ENCODE measurements at regions not wholly inside any gene's neighbourhood (a gene's known extent, or its start where the extent isn't known, plus 50 kb on each side); places are given as distances from the start of the nearest gene placed in this dataset.
"Not testable (repeated sequence)": the region's sequence is repeated elsewhere in the genome, so short reads cannot be mapped to it uniquely, and the experiment has no call there.

- Histone ChIP-seq H3K27ac (ENCODE audit: low read depth in 2 of 2, low read length in 2 of 2) (no peak overlapping the region), H3K9me3 (ENCODE audit: control insufficient read depth in 2 of 3, insufficient read depth in 1 of 3, low read length in 3 of 3) (peaks cover 0 to 23% (median 8%) of the 10 kb centered on the region in 3 donors), H3K4me1 (ENCODE audit: control insufficient read depth in 2 of 3, insufficient read depth in 2 of 3, low read depth in 1 of 3, low read length in 3 of 3) (no peaks in the 10 kb centered on the region), H3K9ac (ENCODE audit: low read length in 3 of 3) (no peak overlapping the region), H3K27me3 (ENCODE audit: control insufficient read depth, insufficient read depth, low read length) (no peaks in the 10 kb centered on the region), H3K4me3 (ENCODE audit: low read length in 3 of 3) (no peak overlapping the region), H3K36me3 (ENCODE audit: control insufficient read depth in 2 of 3, insufficient read depth in 3 of 3, low read length in 3 of 3) (no peaks in the 10 kb centered on the region)
- no peak for TF ChIP-seq CTCF (IDR thresholded peaks at IDR 0.05; ENCODE audit: borderline replicate concordance, extremely low read depth, insufficient read depth)
- DNase-seq (peak in 1 of 5 donors; percentile 24), FAIRE-seq (no peak)
- intact Hi-C loops (cut with DNase I), result no loop called here
Observed at GRCh38 chr2:160826496-160826895, 332.9 kb upstream of the RBMS1 start.

- Histone ChIP-seq H3K9me3 (ENCODE audit: control insufficient read depth in 2 of 3, insufficient read depth in 1 of 3, low read length in 3 of 3) (peaks cover 0 to 20% (median 5%) of the 10 kb centered on the region in 3 donors), H3K4me1 (ENCODE audit: control insufficient read depth in 2 of 3, insufficient read depth in 2 of 3, low read depth in 1 of 3, low read length in 3 of 3) (no peaks in the 10 kb centered on the region), H3K9ac (ENCODE audit: low read length in 3 of 3) (no peak overlapping the region), H3K27me3 (ENCODE audit: control insufficient read depth, insufficient read depth, low read length) (no peaks in the 10 kb centered on the region), H3K4me3 (ENCODE audit: low read length in 3 of 3) (no peak overlapping the region), H3K27ac (ENCODE audit: low read depth in 2 of 2, low read length in 2 of 2) (no peak overlapping the region), H3K36me3 (ENCODE audit: control insufficient read depth in 2 of 3, insufficient read depth in 3 of 3, low read length in 3 of 3) (no peaks in the 10 kb centered on the region)
- intact Hi-C loops (cut with DNase I), result no loop called here
- no peak for TF ChIP-seq CTCF (IDR thresholded peaks at IDR 0.05; ENCODE audit: borderline replicate concordance, extremely low read depth, insufficient read depth)
- FAIRE-seq (no peak), DNase-seq (no peak)
Observed at GRCh38 chr2:160828076-160828475, 332.2 kb upstream of the TANK start.

- H3K9me3 ChIP-seq (ENCODE audit: control insufficient read depth in 2 of 3, insufficient read depth in 1 of 3, low read length in 3 of 3); H3K9ac ChIP-seq (ENCODE audit: low read length in 3 of 3); DNase-seq; H3K27me3 ChIP-seq (ENCODE audit: control insufficient read depth, insufficient read depth, low read length); H3K27ac ChIP-seq (ENCODE audit: low read depth in 2 of 2, low read length in 2 of 2); H3K36me3 ChIP-seq (ENCODE audit: control insufficient read depth in 2 of 3, insufficient read depth in 3 of 3, low read length in 3 of 3); H3K4me1 ChIP-seq (ENCODE audit: control insufficient read depth in 2 of 3, insufficient read depth in 2 of 3, low read depth in 1 of 3, low read length in 3 of 3); intact Hi-C loops (cut with DNase I); FAIRE-seq; H3K4me3 ChIP-seq (ENCODE audit: low read length in 3 of 3): not testable (repeated sequence)
Observed at GRCh38 chr2:160832381-160832780, 327.8 kb upstream of the TANK start.

GRCh38 chr2:160835166-160835565 is 325.1 kb upstream of the TANK start:
- Histone ChIP-seq H3K9ac (ENCODE audit: low read length in 3 of 3) (no peak overlapping the region), H3K36me3 (ENCODE audit: control insufficient read depth in 2 of 3, insufficient read depth in 3 of 3, low read length in 3 of 3) (no peaks in the 10 kb centered on the region), H3K4me1 (ENCODE audit: control insufficient read depth in 2 of 3, insufficient read depth in 2 of 3, low read depth in 1 of 3, low read length in 3 of 3) (peaks cover 0 to 3% (median 0%) of the 10 kb centered on the region in 3 donors), H3K27me3 (ENCODE audit: control insufficient read depth, insufficient read depth, low read length) (no peaks in the 10 kb centered on the region), H3K4me3 (ENCODE audit: low read length in 3 of 3) (no peak overlapping the region), H3K9me3 (ENCODE audit: control insufficient read depth in 2 of 3, insufficient read depth in 1 of 3, low read length in 3 of 3) (no peaks in the 10 kb centered on the region), H3K27ac (ENCODE audit: low read depth in 2 of 2, low read length in 2 of 2) (no peak overlapping the region)
- no peak for FAIRE-seq
- intact Hi-C loops (cut with DNase I), result no loop called here
- no peak for DNase-seq
- no peak for TF ChIP-seq CTCF (IDR thresholded peaks at IDR 0.05; ENCODE audit: borderline replicate concordance, extremely low read depth, insufficient read depth)
